Endothelial cell of umbilical vein (primary cell): ENCODE measurements at regions not wholly inside any gene's neighbourhood (a gene's known extent, or its start where the extent isn't known, plus 50 kb on each side); places are given as distances from the start of the nearest gene placed in this dataset.

Experiments
- BruUV-seq: library from RNA; stranded (reverse); fragments of 400-500 nt; replicated peaks from 2 replicates; lab custom pipeline; 2021; lab: Mats Ljungman, UMichigan
- CTCF ChIA-PET: fragments of 300-600, 350-600 bp; sonication (Branson Sonifier 250); formaldehyde crosslinking; loops from one replicate; lab custom pipeline; 2021; ENCODE audit warnings: antibody characterized with exemption, inconsistent platforms; lab: Charles Lee
- POLR2A ChIA-PET: fragments of 300-600, 350-600 bp; sonication (Branson Sonifier 250); formaldehyde crosslinking; loops from one replicate; lab custom pipeline; 2021; ENCODE audit warnings: antibody characterized with exemption, inconsistent platforms; lab: Charles Lee
- DNase-seq: peaks from one replicate; pipeline ENCODE4 v3.0.0-alpha.2; 2011; ENCODE audit warnings: low read depth, low spot score
- FAIRE-seq: peaks from 2 replicates; lab custom pipeline; 2011; peaks lifted over from hg19 to GRCh38; lab: Jason Lieb, UNC
- H2AFZ ChIP-seq: 2 replicates; pipeline ENCODE4 v1.6.0; 2012; ENCODE audit warnings: low read depth, low read length, control low read depth, inconsistent platforms
- H3K27ac ChIP-seq: 2 replicates; pipeline ENCODE4 v1.5.1; 2011; ENCODE audit warnings: low read depth, mild to moderate bottlenecking, control low read depth, low read length, moderate library complexity; ENCODE audit not compliant: insufficient read depth
- H3K27me3 ChIP-seq, 2 experiments: 2 replicates each; pipeline versions ENCODE4 v1.6.0 to v1.6.1; 2011; ENCODE audit warnings: low read length in 2 of 2, mixed read lengths in 1 of 2; ENCODE audit not compliant: control insufficient read depth in 2 of 2, insufficient read depth in 2 of 2
- H3K36me3 ChIP-seq, 2 experiments: 2 replicates in 1 of 2; 3 replicates in 1 of 2; pipeline ENCODE4 v1.5.1; 2011; ENCODE audit warnings: low read length in 2 of 2, mild to moderate bottlenecking in 1 of 2, moderate library complexity in 1 of 2; ENCODE audit not compliant: control insufficient read depth in 2 of 2, insufficient read depth in 2 of 2; ENCODE audit errors: extremely low read depth in 1 of 2
- H3K4me1 ChIP-seq: 3 replicates; pipeline ENCODE4 v1.5.1; 2011; ENCODE audit warnings: mild to moderate bottlenecking, low read length; ENCODE audit not compliant: control insufficient read depth, insufficient read depth; ENCODE audit errors: extremely low read depth
- H3K4me2 ChIP-seq: 2 replicates; pipeline ENCODE4 v1.6.1; 2011; ENCODE audit warnings: low read length, control low read depth, mixed read lengths; ENCODE audit not compliant: insufficient read depth
- H3K4me3 ChIP-seq, 3 experiments: fragments of 200-600 bp in 1 of 3; sonication (generic), shearing (Covaris generic) in 1 of 3; replicated peaks in 1 of 3; 2 replicates each; pipeline ENCODE4 v1.5.1; 2011 to 2016; ENCODE audit warnings: control low read depth in 3 of 3, low read length in 3 of 3, mild to moderate bottlenecking in 2 of 3, inconsistent platforms in 1 of 3, low read depth in 1 of 3, moderate library complexity in 1 of 3; ENCODE audit not compliant: insufficient read depth in 1 of 3
- H3K79me2 ChIP-seq: 2 replicates; pipeline ENCODE4 v1.6.0; 2012; ENCODE audit warnings: low read length, inconsistent platforms; ENCODE audit not compliant: control insufficient read depth, insufficient read depth
- H3K9ac ChIP-seq: replicated peaks from 2 replicates; pipeline ENCODE3; 2011; ENCODE audit warnings: low read length, control low read depth; ENCODE audit not compliant: insufficient read depth; ENCODE audit errors: extremely low read depth
- H3K9me1 ChIP-seq: replicated peaks from 3 replicates; pipeline ENCODE4 v1.6.0; 2011; ENCODE audit warnings: mild to moderate bottlenecking, low read length; ENCODE audit not compliant: control insufficient read depth, insufficient read depth; ENCODE audit errors: extremely low read depth
- H3K9me3 ChIP-seq: replicated peaks from 2 replicates; pipeline ENCODE4 v1.5.1; 2012; ENCODE audit warnings: low read length, inconsistent platforms; ENCODE audit not compliant: control insufficient read depth, insufficient read depth
- H4K20me1 ChIP-seq: replicated peaks from 2 replicates; pipeline ENCODE3; 2011; ENCODE audit warnings: mild to moderate bottlenecking, low read length; ENCODE audit not compliant: control insufficient read depth, insufficient read depth; ENCODE audit errors: extremely low read depth
- EZH2 ChIP-seq: IDR thresholded peaks from 2 replicates; pipeline ENCODE4 v1.6.1; 2012; ENCODE audit warnings: borderline replicate concordance, low read depth, mild to moderate bottlenecking, moderate library complexity, low read length, inconsistent platforms; ENCODE audit not compliant: severe bottlenecking
- FOS ChIP-seq: IDR thresholded peaks from 2 replicates; pipeline ENCODE4 v1.6.1; 2011; ENCODE audit warnings: mild to moderate bottlenecking, low read length, moderate library complexity, borderline replicate concordance; ENCODE audit not compliant: insufficient read depth
- GATA2 ChIP-seq: IDR thresholded peaks from 2 replicates; pipeline ENCODE4 v1.7.0; 2011; ENCODE audit warnings: low read depth, mild to moderate bottlenecking, moderate library complexity, mixed read lengths, low read length; ENCODE audit not compliant: insufficient read length, insufficient read depth
- JUN ChIP-seq: IDR thresholded peaks from 2 replicates; pipeline ENCODE4 v1.6.1; 2011; ENCODE audit warnings: borderline replicate concordance, low read depth; ENCODE audit not compliant: insufficient read length, insufficient read depth
- MYC ChIP-seq: IDR thresholded peaks from one replicate; pipeline ENCODE4 v1.6.1; 2011; ENCODE audit warnings: mild to moderate bottlenecking, low read depth, low read length
- POLR2A ChIP-seq: IDR thresholded peaks from 2 replicates; pipeline ENCODE4 v1.6.1; 2012; ENCODE audit warnings: low read depth, mild to moderate bottlenecking, control low read depth, low read length
- POLR2AphosphoS5 ChIP-seq: IDR thresholded peaks from 2 replicates; pipeline ENCODE4 v1.6.1; 2012; ENCODE audit warnings: low read depth, mild to moderate bottlenecking, control low read depth, low read length, moderate library complexity; ENCODE audit not compliant: insufficient read depth
- dilution Hi-C: fragments of 300-500 bp; cut with MboI; formaldehyde crosslinking; loops from one replicate; pipeline ENCODE4 v1.15.0; 2019; ENCODE audit warnings: low sequenced_read_pairs; ENCODE audit not compliant: extremely low pct_ligation_motif_present
- intact Hi-C: fragments of 100-400 bp; cut with micrococcal nuclease; formaldehyde crosslinking; loops from one replicate; pipeline ENCODE4 v1.10.0; 2022
- TF ChIP-seq, protein P1 (sequence below), 2 donors: IDR thresholded peaks; 1 replicate in 1 of 2; 2 replicates in 1 of 2; pipeline ENCODE4 v1.5.1; 2011; ENCODE audit warnings: low read length in 2 of 2, mild to moderate bottlenecking in 2 of 2, moderate library complexity in 2 of 2, control low read depth in 1 of 2, inconsistent platforms in 1 of 2, low read depth in 1 of 2; ENCODE audit not compliant: insufficient read depth in 1 of 2; ENCODE audit errors: extremely low read depth in 1 of 2
- TF ChIP-seq, protein P2 (sequence below): IDR thresholded peaks from 2 replicates; pipeline ENCODE4 v1.6.1; 2011; ENCODE audit not compliant: insufficient read depth, insufficient read length

DNA sequence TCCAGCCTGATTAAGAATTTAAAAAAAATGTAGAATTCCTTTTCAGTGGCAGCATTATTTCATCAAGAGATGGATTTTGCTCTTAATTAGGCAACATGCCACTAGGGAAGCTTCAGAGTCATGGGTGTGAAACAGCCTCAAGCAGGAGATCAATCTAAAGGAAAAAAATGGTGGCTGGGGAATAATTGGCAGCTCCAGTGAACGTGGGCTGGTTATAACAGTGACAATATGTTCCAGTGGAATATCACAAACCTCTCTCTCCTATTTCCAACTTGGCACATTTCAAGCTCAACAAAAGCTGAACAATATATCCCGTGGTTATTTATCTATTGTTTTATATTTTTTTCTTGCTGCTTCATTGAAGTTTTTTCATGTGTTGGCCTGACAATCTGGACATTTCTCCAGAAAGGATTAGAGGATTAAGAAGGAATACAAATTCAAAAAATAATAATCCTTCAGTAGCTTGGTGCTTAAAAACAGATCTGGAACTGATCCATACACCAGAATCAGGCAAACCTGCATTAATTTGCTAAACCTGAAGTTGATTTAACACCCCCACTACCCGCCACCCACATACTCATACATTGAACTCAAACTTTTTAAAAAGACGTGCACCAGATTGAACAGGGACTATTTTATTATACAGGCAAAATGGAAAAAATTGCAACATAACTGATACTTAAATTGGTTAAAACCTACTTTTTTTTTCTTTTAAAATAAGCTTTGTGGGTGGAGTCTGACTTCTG, 255.9 kb upstream of the SPRED2 start:
- Histone ChIP-seq H4K20me1 (no peaks in the 10 kb centered on the region), H3K4me1 (no peaks in the 10 kb centered on the region), H2AFZ (no peak overlapping the region), H3K9me1 (no peaks in the 10 kb centered on the region), H3K27ac (no peak overlapping the region), H3K9me3 (no peaks in the 10 kb centered on the region), H3K9ac (no peak overlapping the region), H3K36me3 (no peaks in the 10 kb centered on the region), H3K4me2 (no peak overlapping the region), H3K4me3 (no peak overlapping the region), H3K79me2 (no peaks in the 10 kb centered on the region), H3K27me3 (no peaks in the 10 kb centered on the region)
- no TSS peak for BruUV-seq
- no peak for FAIRE-seq
- DNase-seq = no peak
- TF ChIP-seq EZH2 = no peak
- TF ChIP-seq POLR2A = no peak
- no peak for TF ChIP-seq GATA2
- ChIA-PET POLR2A (no interaction called here), CTCF (no interaction called here)
- dilution Hi-C loops (no loop called here), intact Hi-C loops (no loop called here)

DNA sequence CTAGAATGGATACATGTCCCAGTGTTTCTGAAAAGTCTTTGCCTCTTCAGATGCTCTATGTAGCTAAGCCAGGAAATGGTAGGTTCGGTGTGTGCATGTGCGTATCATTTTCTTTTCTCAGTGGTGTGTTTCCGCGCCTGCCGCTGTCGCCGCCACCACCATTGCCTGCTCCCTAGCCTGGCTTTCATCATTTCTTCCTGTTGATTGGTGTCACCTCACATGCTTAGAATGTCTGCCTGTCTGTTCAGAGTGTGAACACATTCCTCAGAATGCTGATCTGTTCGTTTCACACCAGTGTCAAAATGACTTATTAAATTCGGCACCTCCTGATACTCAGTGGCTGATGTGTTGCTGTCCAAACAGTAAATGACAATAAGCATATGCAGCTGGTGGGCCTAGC, 255.2 kb upstream of the SPRED2 start:
- no peak overlapping the region for H3K9ac ChIP-seq
- H3K27ac ChIP-seq = no peak overlapping the region
- no peaks in the 10 kb centered on the region for H3K9me3 ChIP-seq
- dilution Hi-C loops (no loop called here), intact Hi-C loops (no loop called here)
- H3K36me3 ChIP-seq = no peaks in the 10 kb centered on the region
- no peaks in the 10 kb centered on the region for H4K20me1 ChIP-seq
- no peaks in the 10 kb centered on the region for H3K79me2 ChIP-seq
- ChIA-PET CTCF (no interaction called here), POLR2A (no interaction called here)
- DNase-seq (no peak), FAIRE-seq (no peak)
- no peak for TF ChIP-seq MYC
- TF ChIP-seq, protein P1, sequence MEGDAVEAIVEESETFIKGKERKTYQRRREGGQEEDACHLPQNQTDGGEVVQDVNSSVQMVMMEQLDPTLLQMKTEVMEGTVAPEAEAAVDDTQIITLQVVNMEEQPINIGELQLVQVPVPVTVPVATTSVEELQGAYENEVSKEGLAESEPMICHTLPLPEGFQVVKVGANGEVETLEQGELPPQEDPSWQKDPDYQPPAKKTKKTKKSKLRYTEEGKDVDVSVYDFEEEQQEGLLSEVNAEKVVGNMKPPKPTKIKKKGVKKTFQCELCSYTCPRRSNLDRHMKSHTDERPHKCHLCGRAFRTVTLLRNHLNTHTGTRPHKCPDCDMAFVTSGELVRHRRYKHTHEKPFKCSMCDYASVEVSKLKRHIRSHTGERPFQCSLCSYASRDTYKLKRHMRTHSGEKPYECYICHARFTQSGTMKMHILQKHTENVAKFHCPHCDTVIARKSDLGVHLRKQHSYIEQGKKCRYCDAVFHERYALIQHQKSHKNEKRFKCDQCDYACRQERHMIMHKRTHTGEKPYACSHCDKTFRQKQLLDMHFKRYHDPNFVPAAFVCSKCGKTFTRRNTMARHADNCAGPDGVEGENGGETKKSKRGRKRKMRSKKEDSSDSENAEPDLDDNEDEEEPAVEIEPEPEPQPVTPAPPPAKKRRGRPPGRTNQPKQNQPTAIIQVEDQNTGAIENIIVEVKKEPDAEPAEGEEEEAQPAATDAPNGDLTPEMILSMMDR (IDR thresholded peaks at IDR 0.05; ENCODE audit: extremely low read depth in 1 of 2, insufficient read depth in 1 of 2, low read depth in 1 of 2, low read length in 2 of 2) = no peak
- no peak for TF ChIP-seq JUN
- no peak for TF ChIP-seq POLR2A
- TF ChIP-seq, protein P2, sequence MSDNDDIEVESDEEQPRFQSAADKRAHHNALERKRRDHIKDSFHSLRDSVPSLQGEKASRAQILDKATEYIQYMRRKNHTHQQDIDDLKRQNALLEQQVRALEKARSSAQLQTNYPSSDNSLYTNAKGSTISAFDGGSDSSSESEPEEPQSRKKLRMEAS = no peak
- TF ChIP-seq POLR2AphosphoS5 = no peak
- TF ChIP-seq GATA2 = no peak
- TF ChIP-seq FOS = no peak
- TF ChIP-seq EZH2 = no peak
- H3K4me3 ChIP-seq = no peak overlapping the region
- H3K4me1 ChIP-seq = no peaks in the 10 kb centered on the region
- H3K4me2 ChIP-seq = no peak overlapping the region
- H3K27me3 ChIP-seq = no peaks in the 10 kb centered on the region
- no peaks in the 10 kb centered on the region for H3K9me1 ChIP-seq
- H2AFZ ChIP-seq = no peak overlapping the region
- no TSS peak for BruUV-seq
